HG03439 (cell line): ENCODE measurements at regions not wholly inside any gene's neighbourhood (a gene's known extent, or its start where the extent isn't known, plus 50 kb on each side); places are given as distances from the start of the nearest gene placed in this dataset.

Experiments used
- ATAC-seq: cut with Tn5 transposase; IDR thresholded peaks from one replicate; pipeline ENCODE4 v1.9.1; 2021; ENCODE audit warnings: mild to moderate bottlenecking, moderate library complexity; ENCODE audit not compliant: unreplicated experiment

DNA sequence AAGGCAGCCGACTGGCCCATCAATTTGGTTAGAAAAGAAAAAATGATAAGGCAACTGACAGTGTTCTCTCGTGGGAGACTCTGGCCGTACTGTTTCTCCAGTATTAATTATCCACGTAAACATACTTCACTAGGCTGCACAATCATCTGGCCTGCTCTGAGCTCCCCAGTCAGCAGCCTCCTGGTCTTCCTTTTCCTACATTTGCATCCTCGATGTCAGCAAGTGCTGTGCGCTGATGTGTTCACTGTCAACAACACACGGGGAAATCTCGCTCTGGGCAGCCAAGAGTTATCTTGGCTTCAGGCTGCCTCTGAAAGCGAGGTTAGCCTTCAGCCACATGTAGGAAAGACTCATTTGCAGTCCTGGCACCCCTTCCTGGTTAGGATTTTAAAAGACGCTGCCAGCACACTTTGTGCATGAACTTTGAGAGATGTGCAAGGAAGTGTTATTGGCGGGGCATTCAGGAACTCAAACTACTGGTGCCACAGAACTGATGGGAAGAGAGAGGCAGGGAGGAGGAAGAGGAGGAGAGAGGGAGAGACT is 460.5 kb upstream of the ARID1B start:
- no peak for ATAC-seq

- no peak for ATAC-seq
Measured at GRCh38 chr6:156315146-156315545, 462.0 kb upstream of the ARID1B start.

GRCh38 chr6:156313037-156313436 is 464.1 kb upstream of the ARID1B start:
- ATAC-seq: no peak

DNA sequence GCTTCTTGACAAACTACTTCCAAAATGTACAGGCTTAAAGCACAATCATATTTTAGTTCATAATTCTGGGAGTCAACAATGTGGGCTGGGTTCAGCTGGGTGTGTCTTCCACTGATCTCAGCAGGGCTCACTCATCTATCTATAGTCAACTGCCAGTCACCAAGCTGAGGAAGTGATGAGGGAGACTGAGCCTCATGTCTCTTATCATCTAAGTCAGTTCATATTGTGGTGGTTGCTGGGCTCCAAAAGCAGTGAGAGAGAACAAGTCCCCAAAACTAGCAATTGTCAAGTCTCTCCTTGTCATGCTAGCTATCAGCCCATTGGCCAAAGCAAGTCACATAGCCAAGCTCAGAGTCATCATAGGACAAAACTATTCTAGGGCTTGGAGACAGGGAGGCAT is 465.9 kb upstream of the ARID1B start:
- ATAC-seq: no peak

- ATAC-seq: no peak
Measured at GRCh38 chr6:156310701-156311100, 466.5 kb upstream of the ARID1B start.

DNA sequence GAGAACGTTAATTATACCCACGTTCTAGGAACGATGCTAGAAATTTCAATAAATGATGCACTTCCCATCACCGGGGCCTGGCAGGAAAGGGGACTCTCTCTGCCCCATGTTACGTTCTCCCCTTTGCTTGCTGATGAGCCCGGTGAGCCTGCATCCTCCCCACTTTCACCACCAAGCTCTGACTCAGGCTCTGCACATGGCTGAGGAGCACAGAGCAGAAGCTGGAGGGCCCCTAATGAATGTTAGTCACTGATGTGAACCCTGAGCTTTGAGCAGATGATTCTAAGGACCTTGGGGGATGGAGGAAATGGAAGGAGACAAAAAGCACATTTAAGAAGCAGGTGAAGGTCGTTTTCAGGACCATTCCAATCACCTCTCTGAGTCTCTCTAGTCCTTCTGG is 468.2 kb upstream of the ARID1B start:
- no peak for ATAC-seq

- ATAC-seq: no peak
Measured at GRCh38 chr6:156308604-156309003, 468.6 kb upstream of the ARID1B start.

DNA sequence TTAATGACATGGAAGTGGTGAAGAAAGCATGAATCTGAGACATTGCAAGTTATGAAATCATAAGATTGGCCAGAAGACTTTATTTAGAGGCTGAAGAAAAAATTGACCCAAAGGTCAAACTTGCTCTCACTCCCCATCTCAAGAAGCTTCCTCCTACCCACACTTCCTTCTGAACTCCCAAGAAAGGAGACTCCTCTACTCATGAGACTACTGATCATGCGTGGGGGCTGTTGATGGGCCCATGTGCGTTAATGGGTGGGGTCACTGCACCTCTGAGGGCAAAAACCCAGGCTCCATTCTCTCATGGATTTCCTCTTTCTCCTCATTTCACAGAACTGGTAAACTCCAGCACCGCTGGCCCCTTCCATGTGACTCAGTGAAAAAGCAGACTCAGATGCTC is 470.6 kb upstream of the ARID1B start:
- no peak for ATAC-seq

DNA sequence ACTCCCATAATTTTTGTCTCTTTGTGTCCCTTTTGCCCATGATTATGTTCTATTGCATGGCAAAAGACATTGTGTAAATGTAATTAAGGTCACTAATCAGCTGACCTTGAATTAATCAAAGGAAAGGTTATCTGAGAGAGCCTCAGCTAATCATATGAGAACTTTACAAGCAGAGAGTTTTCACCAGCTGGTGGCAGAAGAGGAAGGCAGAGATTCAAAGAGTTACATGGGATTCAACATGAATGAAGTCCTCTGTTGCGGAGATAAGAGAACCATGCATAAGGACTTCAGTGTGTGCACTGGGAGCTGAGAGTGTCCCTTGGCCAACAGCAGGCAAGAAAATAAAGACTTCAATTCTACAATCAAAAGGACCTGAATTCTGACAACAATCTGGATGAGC is 494.1 kb upstream of the ARID1B start:
- ATAC-seq: no peak

DNA sequence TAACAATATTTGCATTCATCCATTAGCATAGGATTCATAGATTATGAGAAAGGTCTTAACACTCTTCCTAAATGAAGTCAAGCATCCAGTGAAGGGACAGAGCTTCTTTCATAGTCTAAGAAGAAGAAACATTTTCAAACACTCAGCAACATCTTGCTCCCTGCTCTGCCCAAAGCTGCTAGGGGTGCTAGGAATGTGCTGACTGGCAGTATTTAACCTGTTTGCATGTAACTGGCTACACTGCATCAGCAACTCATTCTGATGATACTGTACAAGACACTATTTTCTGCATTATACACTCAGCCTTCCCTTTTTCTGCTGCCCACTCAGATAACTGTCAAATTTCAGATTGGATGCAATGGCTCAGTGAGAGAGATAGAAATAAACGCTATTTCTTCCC is 495.1 kb upstream of the ARID1B start:
- ATAC-seq: no peak

GRCh38 chr6:156281266-156281665 is 495.9 kb upstream of the ARID1B start:
- ATAC-seq: no peak

GRCh38 chr6:156280065-156280464 is 497.1 kb upstream of the ARID1B start:
- ATAC-seq: peak; percentile 47

GRCh38 chr6:156279261-156279969 is 497.8 kb upstream of the ARID1B start:
- ATAC-seq: peak; percentile 87

GRCh38 chr6:156273065-156273711 is 504.0 kb upstream of the ARID1B start:
- no peak for ATAC-seq

DNA sequence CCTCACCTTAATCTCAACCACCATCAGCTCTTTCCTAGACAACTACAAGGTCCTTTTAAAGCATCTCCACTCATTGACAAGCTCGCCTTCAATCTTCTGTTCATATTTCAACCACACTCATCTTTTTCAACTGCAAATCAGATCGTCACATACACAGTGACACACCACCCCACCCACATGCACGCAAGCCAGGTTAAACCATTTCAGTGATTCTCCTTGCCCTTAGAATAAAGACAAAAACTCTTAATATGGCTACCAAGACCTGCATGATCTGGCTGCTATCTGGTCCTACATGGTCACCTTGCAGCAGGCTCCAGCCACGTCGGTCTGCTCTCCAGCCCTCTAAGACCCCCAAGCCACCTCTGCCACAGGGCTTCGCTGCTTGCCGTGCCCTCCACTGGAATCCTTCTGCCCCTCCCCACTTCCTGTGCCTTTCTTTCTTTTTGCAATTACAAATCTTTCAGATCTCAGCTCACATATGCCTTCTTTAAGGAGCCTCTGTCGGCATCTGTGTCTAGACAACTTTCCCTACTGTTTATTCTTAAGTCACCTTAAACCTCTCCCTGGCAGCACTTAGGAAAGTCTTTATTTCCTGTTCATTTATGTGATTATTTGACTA is 507.3 kb upstream of the ARID1B start:
- ATAC-seq: no peak

- no peak for ATAC-seq
Measured at GRCh38 chr6:156268849-156269248, 508.3 kb upstream of the ARID1B start.

DNA sequence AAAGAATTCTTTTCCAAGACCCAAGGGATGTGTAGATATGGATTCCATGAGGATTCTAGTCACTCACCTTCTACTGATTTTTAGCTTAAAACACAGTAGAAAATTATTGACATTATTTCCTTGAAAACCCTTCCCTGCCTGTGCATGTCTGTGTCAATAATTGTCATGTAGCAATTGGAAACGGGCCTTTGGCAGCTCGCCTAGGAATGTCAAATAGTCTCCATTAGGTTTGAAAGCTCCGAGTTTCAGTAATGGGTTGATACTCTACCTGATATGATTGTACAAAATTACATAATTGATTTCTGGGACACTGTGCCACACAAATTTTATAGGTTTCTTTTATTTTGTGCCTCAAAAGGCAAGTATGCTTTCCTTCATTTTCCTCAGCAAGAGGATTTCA is 515.2 kb upstream of the ARID1B start:
- no peak for ATAC-seq

DNA sequence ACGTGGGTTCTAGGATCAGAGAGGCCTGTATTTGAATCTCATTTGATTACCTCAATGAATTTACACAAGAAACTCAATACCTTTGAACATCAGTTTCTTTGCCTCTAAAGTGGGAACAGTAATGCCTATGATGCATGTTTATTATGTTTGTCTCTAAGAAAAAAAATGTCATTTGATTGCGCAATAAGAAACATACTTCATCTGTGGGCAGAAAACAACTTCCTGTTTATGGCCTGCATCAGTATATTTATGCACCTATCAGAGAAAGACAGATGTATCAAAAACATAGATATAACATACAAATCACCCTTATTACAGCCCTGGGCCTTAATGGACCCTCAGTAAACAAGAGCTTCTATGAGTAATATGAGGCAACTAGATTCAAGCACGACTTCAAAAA is 516.4 kb upstream of the ARID1B start:
- no peak for ATAC-seq

GRCh38 chr6:156258981-156259380 is 518.2 kb upstream of the ARID1B start:
- no peak for ATAC-seq

DNA sequence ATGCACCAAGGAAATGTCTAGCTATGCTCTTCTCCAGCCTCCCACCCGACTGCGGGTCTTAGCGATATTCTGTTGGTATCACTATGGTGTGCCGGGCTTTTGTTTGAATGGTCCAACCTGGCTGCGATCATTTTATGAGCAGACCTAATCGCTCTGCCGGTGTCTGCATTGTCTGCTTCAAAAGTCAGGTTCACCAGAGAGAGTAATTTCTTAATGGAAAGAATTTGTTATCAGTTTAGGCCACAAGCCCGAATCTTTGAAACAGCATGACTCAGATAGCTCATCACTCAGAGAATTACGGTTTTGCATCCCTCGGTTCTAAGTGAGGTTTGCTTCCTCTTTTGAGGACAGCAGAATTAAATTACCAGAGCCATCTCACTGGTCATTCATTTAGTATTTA is 521.0 kb upstream of the ARID1B start:
- ATAC-seq: no peak

DNA sequence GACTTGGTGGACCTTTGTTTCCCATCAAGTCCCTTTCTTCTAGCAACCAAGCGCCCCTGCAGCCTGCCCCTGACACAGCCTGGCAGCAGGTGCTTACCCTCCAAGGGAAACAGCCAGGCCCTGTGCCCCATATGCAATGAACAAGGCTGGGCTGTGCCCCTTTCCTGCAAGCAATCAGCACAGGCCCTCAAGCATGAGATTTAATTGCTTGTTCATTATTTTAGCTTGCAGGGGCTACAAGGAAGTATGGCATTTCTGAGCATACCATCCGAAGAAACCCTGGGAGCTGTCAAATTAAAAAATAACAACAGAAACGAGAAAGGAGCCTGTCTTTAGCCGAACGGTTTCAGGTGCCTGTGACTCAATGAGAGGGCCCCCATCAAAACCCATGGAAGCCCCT is 522.9 kb upstream of the ARID1B start:
- ATAC-seq: no peak

GRCh38 chr6:156250593-156250992 is 526.6 kb upstream of the ARID1B start:
- ATAC-seq: no peak
